ENCODE measurements at regions not wholly inside any gene's neighbourhood (a gene's known extent, or its start where the extent isn't known, plus 50 kb on each side); places are given as distances from the start of the nearest gene placed in this dataset.

DNA sequence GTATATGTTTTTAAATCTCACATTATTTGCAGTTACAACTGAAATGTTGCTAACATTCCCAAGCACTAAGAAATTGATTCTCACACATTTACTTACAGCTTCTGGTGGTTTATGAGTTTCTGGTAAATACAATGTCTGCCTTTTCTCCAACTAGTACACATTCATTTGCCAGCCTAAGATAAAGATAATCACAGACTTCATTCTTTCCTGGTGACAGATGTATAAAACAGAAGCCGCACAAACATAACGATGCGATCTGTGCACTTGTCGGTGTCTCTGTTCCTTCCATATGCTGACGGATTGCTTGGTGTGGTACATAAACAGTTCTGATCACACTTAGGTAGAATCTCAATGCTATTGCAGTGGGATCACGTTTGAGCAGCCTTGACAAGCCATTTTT, 100.4 kb upstream of the DDX18 start:
- no peak for DNase-seq (ENCODE audit: low spot score)

DNA sequence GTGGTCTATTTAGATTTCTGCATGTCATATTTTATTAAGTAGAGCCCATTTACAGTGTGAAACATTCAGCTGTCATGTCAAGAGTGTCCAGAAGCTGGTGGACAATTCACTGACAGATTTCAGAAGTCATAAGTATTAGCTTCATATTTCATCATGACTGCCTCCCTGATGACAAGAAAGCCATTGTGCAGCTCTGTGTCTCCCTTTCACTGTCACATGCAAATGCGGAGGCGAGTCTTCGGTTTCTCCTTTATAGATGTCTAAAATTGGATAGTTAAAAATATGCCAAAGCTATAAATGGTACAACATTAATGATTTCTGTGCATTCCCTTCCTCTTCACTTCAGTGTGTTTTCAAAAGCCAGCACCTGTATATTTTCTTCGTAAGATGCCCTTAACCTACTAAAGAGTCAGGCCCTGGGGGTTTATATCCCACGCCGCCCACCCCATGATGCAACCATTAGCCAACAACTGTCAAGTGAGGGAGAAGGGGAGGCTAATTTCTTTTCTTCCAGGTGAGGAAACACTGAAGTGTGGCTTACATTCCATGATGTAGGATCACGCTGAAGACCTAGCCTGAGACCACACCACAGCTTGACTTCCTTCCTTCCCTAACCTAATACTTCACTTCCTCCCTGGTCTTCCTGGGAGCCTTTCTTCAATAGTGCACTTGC, 99.6 kb upstream of the DDX18 start:
- DNase-seq (ENCODE audit: low spot score), result peak; percentile 49

DNA sequence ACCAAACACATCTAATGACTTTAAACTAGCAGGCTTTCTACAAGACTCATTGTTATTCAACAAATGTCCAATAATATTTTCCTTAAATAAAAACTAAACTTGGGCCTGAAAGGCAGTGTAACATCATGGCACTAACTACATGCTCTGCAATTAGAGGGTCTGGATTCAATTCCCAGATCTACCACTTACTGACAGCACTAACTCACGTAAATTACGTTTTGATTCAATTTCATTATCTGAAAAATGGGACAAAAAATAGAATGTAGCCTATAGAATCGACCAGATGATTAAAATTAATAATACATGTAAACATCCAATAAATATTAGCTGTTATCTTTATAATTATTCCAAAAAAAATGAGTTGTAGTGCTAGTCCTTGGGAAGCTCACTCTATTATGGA, 98.0 kb upstream of the DDX18 start:
- DNase-seq (ENCODE audit: low spot score), result no peak

DNA sequence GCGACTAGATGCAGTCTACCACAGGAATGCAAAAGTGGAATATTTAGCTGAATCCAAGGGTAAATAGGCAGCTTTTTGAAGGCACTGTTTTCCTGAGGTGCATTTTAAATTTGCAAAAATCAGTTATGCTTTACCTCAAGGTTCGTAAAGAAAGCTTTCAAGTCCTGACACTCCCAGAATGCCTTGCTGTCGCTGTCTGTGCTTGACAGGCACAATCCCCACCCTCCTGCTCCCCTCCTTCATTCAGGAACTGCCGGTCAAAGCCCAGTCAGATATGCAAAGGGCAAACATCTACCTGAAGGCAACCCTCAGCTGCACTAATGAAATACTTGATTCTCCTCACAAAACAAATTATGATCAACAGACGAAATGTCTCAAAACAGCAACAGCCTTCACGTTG, 97.4 kb upstream of the DDX18 start:
- DNase-seq (ENCODE audit: low spot score), result no peak

DNA sequence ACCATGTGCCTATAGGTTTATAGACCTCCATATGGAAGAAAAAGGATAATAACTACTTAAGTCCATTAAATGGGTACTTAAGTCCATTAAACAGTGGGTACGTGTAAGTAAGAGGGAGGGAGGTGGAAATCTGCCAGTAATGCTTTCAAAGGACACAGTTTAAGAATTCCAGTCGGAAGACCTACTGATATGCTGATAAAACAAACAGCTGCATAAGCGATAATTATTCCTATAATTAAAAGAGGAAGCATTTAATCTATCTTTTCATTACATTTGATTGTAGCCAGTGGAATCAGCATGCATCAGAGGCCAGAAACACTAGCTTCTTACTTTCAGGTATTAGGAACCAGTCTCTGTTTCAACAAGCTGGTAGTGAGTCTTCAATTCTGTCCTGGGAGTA, 96.4 kb upstream of the DDX18 start:
- no peak for DNase-seq (ENCODE audit: low spot score)

DNA sequence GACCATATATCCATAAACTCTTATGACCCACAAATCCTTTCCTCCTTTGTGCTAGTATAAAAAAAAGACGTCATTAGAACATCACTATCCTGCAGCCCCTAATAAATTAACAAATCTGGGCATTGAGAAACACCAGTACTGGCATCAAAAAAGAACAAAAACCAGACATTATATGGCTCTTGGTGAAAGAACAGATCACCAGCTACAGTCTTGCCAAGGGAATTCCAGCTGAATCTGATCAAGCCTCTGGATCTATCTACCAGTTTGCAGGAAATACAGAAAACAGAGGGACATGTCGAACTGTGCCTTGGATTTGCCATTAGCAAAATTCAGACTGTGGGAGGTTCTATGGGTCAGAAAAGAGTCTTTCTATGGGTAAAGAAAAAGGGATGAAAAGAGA, 93.7 kb upstream of the DDX18 start:
- no peak for DNase-seq (ENCODE audit: low spot score)

DNA sequence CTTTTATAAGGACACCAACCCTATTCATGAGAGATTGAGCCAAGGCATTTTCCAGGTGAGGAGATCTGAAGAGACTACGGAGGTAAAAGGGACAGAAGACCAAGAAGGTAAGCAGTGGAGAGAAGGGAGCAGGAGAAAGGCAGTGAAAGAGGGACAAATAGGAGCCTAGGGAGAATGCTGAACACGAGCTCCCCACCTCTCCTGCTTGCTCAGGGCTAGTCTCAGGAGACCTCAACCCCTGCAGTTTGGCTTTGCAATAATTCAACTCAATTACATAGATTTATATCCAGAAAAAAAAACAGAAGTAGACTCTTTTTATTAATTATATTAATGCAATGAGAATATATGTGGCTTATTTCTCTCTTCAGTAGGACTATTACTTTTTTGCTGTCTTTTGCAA, 91.0 kb upstream of the DDX18 start:
- no peak for DNase-seq (ENCODE audit: low spot score)

DNA sequence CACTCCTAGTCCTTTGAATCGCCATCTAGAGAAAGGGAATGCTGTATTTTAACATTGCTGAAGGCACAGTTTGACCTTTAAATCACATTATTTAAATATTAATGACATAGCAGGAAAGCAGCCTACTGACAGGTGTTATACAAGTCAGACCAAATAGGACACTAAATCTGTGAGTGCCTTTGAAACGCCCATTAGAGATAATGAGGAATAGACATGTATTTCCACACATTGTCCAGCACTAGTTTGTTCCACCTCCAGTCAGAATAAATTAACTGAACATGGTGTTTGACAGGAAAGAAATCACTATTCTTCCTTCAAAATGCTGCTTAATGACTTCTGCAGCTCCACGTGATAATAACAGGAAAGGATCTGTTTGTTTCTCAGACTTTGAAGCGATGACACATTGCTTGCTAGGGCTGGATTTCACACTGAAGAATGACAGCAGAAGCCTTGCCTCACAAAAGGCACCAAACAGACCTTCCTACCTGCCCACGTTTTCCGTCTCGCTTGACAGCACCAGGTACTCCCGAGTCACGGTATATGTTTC, 90.5 kb upstream of the DDX18 start:
- peak; percentile 39 for DNase-seq (ENCODE audit: low spot score)

DNA sequence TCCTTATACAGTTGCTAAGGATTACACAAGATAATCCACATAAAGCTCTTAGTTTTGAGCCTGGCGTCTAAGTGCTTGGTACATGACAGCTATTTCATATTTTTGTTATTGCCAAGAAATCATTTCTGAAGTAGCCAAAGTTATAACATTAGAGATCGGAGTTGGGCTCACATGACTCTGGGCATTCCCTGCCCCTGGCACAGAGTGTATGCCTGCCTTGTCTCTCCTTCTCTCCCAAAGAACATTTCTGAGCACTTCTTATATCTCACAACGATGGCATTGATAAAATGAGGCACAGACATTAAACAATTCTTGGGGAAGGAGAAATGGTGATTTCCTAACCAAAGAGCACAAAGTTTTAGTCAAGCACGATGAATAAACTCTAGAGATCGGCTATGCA, 87.7 kb upstream of the DDX18 start:
- DNase-seq (ENCODE audit: low spot score), result no peak

DNA sequence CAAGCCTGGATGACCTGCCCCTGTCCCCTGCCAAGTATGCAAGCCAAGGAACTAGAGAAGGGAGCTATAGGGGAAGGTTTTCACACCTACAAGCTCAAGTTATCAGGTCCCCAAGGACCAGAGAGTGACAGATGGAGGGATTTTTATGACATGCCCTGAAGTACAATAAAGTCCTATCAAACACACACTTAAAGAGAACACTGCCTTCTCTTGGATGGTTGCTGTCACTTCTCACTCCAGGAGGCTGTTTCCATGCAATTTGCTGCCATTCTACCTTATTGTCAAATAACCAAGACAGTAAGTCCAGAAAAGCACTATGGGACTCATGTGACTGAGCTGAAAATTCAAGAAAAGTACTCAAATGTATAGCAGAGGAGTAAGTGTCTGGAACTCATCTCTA, 76.6 kb upstream of the DDX18 start:
- DNase-seq (ENCODE audit: low spot score), result no peak

DNA sequence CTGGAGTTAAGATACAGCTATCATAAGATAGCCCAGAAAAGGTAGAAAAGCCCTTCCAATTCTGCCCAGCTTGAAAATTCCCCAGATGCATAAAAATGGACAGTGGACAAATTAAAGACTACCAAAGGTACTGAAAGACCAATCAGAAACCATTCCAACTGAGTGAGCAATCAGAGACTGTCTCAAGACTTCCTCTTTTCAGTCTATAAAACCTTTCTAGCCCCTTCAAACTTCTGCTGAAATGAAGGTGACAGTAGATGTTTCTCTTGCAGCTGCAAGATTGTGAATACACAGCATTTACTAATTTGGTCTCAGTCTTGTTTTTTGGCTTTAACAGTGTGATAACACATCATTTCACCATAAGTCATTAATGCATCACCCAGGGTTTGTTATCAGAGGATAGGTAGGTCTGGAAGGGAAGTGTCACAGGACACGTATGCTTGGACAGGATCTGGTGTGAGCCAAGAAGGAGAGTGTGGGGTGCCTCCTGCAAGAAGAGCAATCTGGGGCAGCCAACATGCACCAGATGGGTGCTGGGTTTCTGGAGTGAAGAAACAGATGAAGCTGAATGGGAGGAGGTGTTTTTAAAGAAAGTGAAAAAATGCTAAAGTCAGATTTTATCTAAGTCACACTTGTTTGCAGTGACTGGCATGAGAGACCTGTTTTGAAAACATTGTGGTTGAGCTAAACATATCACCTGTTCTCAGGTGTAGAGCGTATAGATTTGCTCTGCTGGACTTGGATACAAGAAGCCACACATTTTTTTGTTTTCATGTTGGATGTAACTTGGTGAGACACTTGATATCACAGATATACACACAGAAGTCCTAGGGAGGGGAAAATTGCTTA, 75.3 kb upstream of the DDX18 start:
- DNase-seq (ENCODE audit: low spot score), result peak; percentile 54

DNA sequence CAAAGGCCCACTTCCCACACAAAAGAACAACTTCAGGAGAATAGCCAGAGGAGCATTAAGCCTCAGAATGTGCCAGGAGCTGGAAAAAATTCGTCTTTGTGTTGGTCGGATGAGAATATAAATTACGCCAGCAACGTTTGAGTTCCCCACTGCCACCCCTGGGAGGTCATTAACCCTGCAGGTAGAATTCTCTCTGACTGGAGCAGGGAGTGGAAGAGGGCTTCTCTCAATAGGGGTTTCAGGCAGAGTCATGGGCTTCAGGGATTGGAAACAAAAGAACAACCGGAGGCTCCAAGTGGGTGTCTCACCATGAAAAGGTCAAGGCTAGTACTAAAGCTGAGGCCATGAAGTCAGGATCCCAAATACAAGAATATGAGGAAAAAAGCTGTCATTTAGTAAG, 69.0 kb upstream of the DDX18 start:
- DNase-seq (ENCODE audit: low spot score), result no peak

DNA sequence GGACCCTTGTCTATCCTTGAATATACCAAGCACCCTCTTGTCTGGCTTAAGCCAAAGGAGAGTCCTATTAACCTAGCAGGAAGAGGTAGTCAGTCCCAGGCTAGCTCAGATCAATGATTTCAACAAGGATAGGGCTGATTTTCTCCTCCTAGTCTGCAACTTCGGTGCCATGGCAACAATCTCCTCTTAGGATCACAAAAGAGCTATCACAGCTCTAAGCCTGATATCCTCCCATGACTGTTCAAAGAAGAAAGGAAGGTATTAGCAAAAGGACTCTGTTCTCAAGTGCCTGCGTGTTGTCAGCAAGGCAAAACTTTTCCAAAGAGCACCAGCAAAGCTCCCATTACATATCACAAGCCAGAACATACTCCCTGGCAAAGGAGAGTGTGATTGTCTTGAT, 58.7 kb upstream of the DDX18 start:
- no peak for DNase-seq (ENCODE audit: low spot score)

DNA sequence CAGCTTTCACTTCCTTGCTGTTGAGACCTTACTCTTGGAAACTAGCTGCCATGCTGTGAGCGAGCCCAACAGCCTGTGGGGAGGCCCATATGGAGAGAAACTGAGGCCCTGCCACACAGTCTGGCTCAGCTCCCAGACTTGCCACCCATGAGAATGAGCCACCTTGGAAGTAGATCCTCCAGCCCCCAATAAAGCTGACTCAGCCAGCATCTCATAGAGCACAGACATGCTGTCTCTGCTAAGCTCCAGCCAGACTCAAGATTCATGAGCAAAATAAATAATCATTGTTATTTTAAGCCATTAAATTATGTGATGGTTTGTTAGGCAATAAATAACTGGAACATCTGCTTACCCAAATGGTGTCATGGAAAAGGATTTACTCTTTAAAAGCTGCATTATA, 53.6 kb upstream of the DDX18 start:
- no peak for DNase-seq (ENCODE audit: low spot score)

DNA sequence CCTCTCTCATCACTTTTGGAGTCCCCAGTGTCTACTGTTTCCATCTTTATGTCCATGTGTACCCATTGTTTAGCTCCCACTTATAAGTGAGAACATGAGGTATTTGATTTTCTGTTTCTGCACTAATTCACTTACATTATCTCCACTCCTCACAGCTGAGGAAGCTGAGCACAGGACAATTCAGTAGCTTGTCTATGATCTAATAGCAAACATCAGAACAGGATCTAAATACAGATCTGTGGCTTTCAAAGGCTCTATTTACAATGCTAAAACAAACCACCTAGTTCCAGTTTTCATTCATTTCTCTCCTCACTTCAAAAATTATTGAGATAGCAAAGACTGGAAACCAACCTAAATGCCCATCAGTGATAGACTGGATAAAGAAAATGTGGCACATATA, 52.0 kb upstream of the DDX18 start:
- no peak for DNase-seq (ENCODE audit: low spot score)

DNA sequence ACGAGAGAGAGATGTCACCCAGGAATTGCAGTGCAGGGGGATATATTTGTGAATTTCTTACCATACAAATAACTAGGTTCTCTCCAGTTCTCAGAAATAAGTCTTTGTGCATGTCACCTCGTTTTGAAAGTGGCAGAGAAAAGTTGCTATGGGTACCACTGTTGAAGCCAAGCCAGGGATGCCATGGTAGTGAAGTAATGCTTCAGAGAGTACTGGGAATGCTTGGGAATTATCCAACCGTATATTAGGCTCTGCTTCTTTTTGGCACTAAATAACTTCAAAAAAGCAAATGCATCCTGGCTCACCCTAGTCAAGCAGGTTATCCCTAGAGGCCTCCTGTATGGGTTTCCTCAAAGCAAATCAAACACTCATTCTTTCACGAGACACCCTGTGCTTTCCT, 50.7 kb upstream of the DDX18 start:
- no peak for DNase-seq (ENCODE audit: low spot score)

Data from NAMALWA (cell line).